NOMO-1 (cell line): ENCODE measurements at regions not wholly inside any gene's neighbourhood (a gene's known extent, or its start where the extent isn't known, plus 50 kb on each side); places are given as distances from the start of the nearest gene placed in this dataset.
A peak's percentile ranks its signal among the peaks of the same experiment; 100 is the strongest.
"Not testable (repeated sequence)": the region's sequence is repeated elsewhere in the genome, so short reads cannot be mapped to it uniquely, and the experiment has no call there.

ENCODE experiments used
- DNase-seq, 2 experiments: peaks; one replicate each; lab custom pipeline; 2025; ENCODE audit not compliant: unreplicated experiment in 2 of 2; lab: John Stamatoyannopoulos, UW

GRCh38 chr5:142259758-142260157 lies 65.1 kb downstream of the SPRY4 start:
- no peak for DNase-seq

GRCh38 chr5:142255831-142256230 lies 69.0 kb downstream of the SPRY4 start:
- DNase-seq, result no peak

DNA sequence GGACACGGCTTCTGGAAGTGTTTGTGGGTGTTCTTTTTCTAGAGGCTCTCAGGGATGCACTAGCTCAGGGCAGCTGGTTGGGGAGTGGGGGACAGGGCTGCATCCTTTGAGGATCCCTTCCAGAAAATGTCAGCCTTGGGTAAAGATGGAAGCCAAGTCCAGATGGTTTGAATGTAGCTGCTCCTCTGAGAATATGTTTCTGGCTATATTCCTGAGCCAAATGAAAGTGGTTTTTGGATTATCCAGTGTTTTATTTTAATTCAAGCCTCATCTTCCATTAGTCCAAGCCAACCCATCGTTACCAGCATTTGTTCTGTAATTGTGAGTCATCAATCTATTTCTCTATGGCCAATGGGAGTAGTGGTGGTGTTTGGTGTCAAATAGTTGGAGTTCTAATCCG lies 70.4 kb downstream of the SPRY4 start:
- no peak for DNase-seq

DNA sequence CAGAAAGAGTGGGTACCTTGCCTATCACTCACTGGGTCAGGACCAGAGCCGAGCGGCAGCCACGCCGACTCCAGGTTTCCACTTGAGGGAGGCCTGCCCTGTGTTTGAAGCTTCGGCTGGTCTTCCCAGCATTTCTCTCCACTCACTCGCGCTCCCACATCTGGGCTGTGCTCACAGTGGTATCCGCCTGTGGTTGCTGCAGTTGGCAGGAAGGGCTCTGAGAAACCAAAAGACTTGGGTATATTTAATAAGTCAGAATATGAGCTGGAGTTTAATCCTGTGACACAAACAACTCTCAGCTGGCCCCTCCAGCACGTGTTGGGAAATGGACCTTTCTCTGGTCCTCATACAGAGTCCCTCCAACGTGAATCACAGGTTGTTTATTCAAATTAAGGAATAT lies 70.9 kb downstream of the SPRY4 start:
- no peak for DNase-seq

- DNase-seq, result no peak
Observed at GRCh38 chr5:142250119-142250518, 74.7 kb downstream of the SPRY4 start.

- DNase-seq, result no peak
Observed at GRCh38 chr5:142248853-142249462, 75.9 kb downstream of the SPRY4 start.

DNA sequence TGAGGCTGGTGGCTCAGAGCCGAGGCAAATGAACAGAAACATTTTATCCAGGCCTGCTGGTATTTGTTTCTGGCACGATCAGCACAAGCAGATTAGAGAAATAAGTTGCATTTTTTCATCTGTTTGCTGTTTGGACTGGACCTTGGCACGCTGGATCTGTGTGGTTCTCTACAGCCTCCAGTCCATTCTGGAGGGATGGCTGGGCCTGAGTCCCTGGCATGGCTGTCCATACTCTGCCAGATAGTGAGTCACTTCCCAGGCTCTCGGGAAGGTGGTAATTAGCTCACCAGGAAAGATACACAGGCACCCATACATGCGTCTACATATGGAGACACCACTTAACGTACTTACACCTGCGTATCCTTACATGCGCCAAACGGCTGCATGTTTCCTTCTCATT lies 78.6 kb downstream of the SPRY4 start:
- DNase-seq, result no peak

DNA sequence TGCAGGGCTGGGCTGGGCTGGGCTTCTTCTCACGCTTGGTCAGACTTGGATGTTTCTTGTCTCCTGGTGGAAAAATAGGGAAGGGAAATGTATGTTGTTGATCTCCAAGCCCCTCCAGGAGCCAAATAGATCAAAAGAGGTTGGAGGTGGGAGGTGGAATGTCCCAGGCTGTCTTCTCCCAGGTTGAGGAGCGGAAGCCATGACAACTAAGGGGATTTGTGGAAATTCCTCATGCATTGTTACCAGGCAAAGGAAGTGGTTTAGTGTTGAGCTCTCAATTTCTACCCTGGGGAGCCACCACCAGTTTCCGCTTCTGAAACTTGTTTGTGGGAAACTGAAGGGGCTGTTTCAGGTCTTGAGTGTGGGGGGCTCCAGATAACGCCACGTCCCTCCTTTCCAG lies 79.0 kb downstream of the SPRY4 start:
- DNase-seq, result no peak

DNA sequence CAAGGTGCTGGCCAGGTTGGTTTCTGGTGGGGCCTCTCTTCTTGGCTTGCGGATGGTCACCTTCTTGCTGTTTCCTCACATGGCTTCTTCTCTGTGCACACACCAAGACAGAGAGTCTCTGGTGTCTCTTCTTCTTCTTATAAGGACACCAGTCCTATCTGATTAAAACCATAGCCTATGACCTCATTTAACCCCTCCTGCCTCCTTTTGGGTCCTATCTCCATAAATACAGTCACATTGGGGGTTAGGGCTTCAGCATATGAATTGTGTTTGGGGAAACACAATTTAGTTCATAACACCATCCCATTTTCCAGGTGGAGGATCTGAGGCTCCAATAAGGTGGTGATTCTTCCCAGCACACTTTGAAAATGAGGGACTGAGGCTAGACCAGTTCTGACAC lies 80.4 kb downstream of the SPRY4 start:
- no peak for DNase-seq

GRCh38 chr5:142242272-142242671 lies 82.5 kb downstream of the SPRY4 start:
- peak; percentile 19 to 44 for DNase-seq

- no peak for DNase-seq
Observed at GRCh38 chr5:142239394-142240159, 85.2 kb downstream of the SPRY4 start.

- no peak for DNase-seq
Observed at GRCh38 chr5:142237707-142238106, 87.1 kb downstream of the SPRY4 start.

GRCh38 chr5:142236673-142237290 lies 88.0 kb downstream of the SPRY4 start:
- not testable (repeated sequence) for DNase-seq

DNA sequence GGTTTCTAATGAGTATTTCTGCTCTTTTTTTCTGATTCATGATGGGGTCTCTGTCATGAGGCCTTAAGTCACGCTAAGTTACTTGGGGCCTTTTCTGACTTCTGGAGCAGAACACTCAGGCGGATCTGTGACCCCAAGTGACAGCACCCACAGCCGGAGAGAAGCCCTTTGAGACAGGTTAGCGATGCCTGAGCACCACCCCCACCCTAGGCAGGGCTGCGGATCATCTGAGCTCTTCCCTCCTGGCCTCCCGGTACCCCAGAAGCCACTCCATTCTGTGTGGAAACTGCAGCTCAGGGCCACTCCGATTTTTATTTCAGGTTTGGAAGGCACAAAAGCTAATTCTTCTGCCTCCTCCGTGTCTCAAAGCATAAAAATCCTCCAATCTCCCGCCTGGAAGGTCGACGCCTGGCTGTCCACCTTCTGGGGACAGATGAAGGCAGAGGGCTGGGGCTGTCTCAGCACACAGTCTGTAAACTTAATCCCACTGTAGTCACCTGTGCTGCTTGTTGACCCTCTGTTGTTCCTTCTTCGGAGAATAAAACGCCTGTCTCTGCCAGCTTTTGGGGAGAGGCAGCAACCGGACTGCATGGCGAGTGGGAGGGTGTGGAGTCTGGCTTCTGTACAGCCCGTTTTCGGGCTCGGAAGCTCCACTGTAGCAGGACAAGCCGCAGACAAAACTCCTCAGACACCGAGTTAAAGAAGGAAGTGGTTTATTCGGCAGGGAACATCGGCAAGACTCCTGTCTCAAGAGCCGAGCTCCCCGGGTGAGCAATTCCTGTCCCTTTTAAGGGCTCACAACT lies 88.8 kb downstream of the SPRY4 start:
- DNase-seq, result no peak

DNA sequence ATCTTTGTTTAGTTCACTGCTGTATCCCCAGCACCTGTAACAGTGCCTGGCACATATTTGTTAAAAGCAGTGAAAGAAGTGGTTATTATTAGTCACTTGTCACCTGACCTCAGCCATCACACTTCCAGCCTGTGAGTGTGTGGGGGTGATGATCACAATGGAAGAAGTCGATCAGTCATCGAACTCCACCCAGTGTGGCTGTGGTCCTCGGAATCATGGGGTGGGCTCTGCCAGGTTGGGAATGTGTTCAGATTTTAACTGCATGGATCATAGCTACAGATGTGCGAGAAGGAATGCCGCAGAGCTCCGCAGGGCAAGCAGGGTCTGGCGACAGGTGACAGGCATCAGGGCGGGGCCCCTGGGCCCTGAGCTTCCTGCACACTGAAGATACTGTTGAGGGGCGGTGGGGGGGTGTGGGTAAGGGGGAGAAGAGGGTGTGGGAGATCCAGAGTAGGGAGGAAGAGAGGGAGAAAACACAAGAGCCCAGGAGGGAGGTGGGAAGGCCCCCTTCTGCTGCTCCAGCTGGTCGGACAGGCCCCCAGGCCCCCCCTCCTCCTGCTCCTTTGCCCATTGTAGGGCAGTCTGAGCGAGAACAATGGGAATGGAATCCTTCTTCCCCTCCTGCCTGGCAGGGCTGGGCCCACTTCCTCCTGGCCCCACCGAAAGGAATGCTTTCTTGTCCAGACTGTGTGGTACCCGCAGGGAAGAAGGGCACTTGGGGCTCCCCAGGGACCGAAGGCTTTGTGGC lies 89.6 kb downstream of the SPRY4 start:
- DNase-seq, result no peak

DNA sequence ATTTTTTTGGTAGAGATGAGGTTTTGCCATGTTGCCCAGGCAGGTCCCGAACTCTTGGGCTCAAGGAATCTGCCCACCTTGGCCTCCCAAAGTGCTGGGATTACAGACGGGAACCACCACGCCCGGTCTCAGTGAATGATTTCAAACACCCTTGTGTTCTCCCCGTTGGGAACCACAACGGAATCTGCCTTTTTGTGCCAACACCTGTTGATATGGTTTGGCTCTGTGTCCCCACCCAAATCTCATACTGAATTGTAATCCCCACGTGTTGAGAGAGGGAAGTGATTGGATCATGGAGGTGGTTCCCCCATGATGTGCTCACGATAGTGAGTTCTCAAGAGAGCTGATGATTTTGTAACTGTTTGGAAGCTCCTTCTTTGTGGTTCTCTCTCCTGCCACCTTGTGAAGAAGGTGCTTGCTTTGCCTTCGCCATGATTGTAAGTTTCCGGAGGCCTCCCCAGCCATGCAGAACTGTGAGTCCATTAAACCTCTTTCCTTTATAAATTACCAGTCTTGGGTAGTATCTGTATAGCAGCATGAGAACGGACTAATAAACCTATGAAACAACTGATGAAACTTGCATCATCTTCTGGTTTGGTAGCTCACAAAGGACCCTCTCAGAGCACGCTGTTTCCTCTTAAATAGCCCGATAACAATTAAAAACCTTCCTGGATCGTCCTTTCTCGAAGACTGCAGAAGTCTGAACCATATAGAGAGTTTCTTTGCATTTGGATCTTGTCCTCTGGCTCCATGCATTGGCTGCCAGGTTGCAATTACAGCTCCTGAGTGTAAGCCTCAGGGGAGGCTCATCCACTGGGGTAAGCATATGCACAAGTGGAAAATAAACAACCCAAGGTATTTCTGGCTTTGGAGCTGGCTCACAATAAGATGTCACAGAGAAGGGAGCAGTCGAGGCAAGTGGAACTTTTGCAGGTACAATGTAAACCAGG lies 91.5 kb downstream of the SPRY4 start:
- DNase-seq, result no peak

DNA sequence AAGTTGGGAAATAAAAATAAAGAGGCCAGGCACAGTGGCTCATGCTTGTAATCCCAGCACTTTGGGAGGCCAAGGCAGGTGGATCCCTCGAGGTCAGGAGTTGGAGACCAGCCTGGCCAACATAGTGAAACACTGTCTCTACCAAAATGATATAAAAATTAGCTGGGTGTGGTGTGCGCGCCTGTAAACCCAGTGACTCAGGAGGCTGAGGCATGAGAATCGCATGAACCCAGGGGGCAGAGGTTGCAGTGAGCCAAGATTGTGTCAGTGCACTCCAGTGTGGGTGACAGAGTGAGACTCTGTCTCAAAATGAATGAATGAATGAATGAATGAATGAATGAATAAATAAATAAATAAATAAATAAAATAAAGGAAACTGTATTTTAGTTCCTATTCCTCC lies 93.9 kb downstream of the SPRY4 start:
- DNase-seq, result not testable (repeated sequence)

GRCh38 chr5:142225141-142225540 lies 99.7 kb downstream of the SPRY4 start:
- DNase-seq, result no peak

GRCh38 chr5:142222866-142223558 lies 101.8 kb downstream of the SPRY4 start:
- no peak for DNase-seq
